ENCODE measurements at regions not wholly inside any gene's neighbourhood (a gene's known extent, or its start where the extent isn't known, plus 50 kb on each side); places are given as distances from the start of the nearest gene placed in this dataset.

DNA sequence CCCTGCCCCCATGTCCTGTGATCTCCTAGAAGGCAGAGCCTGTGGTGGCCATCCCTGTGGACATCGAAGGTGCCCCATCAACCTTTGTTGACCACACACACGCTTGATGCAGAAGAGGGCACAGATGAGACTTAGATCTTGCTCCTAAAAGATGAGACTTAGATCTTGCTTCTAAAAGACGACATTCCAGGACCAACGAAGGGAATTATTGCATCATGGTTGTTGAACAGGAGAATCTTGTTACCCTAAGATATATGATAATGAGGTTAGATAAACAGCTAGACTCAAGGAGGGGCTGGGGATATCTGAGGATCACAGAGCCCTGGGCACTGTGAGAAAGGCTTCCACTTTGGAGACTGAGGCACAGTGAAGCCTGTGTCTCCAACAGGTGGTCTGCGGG is 91.1 kb upstream of the WSCD2 start:
- H4K20me1 ChIP-seq (replicated peaks; ENCODE audit: control insufficient read depth, insufficient read depth, low read length), result no peaks in the 10 kb centered on the region
- no peak overlapping the region for H2AFZ ChIP-seq (ENCODE audit: low read depth, low read length)
- no peaks in the 10 kb centered on the region for H3K79me2 ChIP-seq (ENCODE audit: control insufficient read depth, insufficient read depth, low read length)
- WGBS (ENCODE audit: insufficient coverage, low coverage, missing lambda C conversion rate), result 2% methylated on average over 5 of the region's 5 CpGs
- no peaks in the 10 kb centered on the region for H3K9me1 ChIP-seq (ENCODE audit: control insufficient read depth, insufficient read depth, low read length)
- FAIRE-seq (no peak), ATAC-seq (no peak), DNase-seq (ENCODE audit: extremely low read depth in 1 of 4, low spot score in 3 of 4) (no peak)
- ChIA-PET CTCF (ENCODE audit: low intra/inter-chr PET ratio) (no interaction called here), POLR2A (no interaction called here)
- H3K27me3 ChIP-seq (ENCODE audit: control insufficient read depth in 2 of 2, insufficient read depth in 2 of 2, low read length in 2 of 2), result peaks cover 0 to 5% of the 10 kb centered on the region in 2 experiments; a peak in 1 of 5 replicates
- intact Hi-C loops (cut with micrococcal nuclease) (no loop called here), in situ Hi-C loops (cut with MboI) (no loop called here)
- no peak overlapping the region for H3K4me3 ChIP-seq
- no peaks in the 10 kb centered on the region for H3K36me3 ChIP-seq (ENCODE audit: control insufficient read depth, insufficient read depth, low read length)
- TF ChIP-seq MYNN (IDR thresholded peaks at IDR 0.05) (no peak), MYNN (CRISPR knock-in tag; IDR thresholded peaks at IDR 0.05) (no peak), ZBTB8A (IDR thresholded peaks at IDR 0.05; ENCODE audit: partially characterized antibody) (no peak), CEBPG (CRISPR knock-in tag; IDR thresholded peaks at IDR 0.05) (no peak), CEBPG (tag; conservative IDR thresholded peaks at IDR 0.05 in 1 of 2, IDR thresholded peaks at IDR 0.05 in 1 of 2) (peak in 1 of 2 experiments; percentile 50; a peak in 2 of 4 replicates), ZNF184 (CRISPR knock-in tag; IDR thresholded peaks at IDR 0.05) (no peak), ZNF263 (CRISPR knock-in tag; IDR thresholded peaks at IDR 0.05; ENCODE audit: borderline replicate concordance) (no peak)
- H3K27ac ChIP-seq (ENCODE audit: extremely low read depth, low read depth, low read length), result no peak overlapping the region
- H3K9ac ChIP-seq (ENCODE audit: insufficient read depth in 1 of 2, low read depth in 2 of 2, low read length in 2 of 2), result no peak overlapping the region
- no peaks in the 10 kb centered on the region for H3K9me3 ChIP-seq (replicated peaks; ENCODE audit: control insufficient read depth, insufficient read depth, low read depth, low read length)
- no TSS peak for BruUV-seq (replicated peaks)
- no peaks in the 10 kb centered on the region for H3K4me1 ChIP-seq (replicated peaks in 1 of 2; ENCODE audit: control insufficient read depth in 2 of 2, insufficient read depth in 2 of 2, low read length in 2 of 2)
- H3K4me2 ChIP-seq (ENCODE audit: insufficient read depth, low read length), result no peak overlapping the region

DNA sequence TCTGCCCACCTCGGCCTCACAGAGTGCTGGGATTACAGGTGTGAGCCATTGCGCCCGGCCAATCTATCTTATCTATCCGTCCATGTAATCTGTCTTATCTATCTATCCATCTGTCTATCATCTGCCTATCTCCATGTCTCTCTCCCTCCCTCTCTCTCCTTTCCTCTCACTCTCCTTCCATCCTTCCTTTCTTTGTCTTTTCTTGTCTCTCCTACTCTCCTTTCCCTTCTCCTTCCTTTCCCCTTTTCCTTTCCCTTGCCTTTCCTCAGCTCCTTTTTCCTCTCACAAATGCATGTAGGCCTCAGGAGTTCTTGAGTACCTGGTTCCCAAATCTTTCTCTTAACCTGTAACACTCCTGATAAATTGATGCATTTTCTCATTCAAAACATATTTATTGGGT is 89.3 kb upstream of the WSCD2 start:
- DNase-seq (ENCODE audit: extremely low read depth in 1 of 4, low spot score in 3 of 4) (no peak), FAIRE-seq (no peak), ATAC-seq (no peak)
- Histone ChIP-seq H3K27me3 (ENCODE audit: control insufficient read depth in 2 of 2, insufficient read depth in 2 of 2, low read length in 2 of 2) (peaks cover 0 to 8% of the 10 kb centered on the region in 2 experiments; a peak in 2 of 5 replicates), H3K4me3 (no peak overlapping the region), H2AFZ (ENCODE audit: low read depth, low read length) (no peak overlapping the region), H3K4me1 (replicated peaks in 1 of 2; ENCODE audit: control insufficient read depth in 2 of 2, insufficient read depth in 2 of 2, low read length in 2 of 2) (no peaks in the 10 kb centered on the region), H3K9me3 (replicated peaks; ENCODE audit: control insufficient read depth, insufficient read depth, low read depth, low read length) (no peaks in the 10 kb centered on the region), H3K4me2 (ENCODE audit: insufficient read depth, low read length) (no peak overlapping the region), H3K9me1 (ENCODE audit: control insufficient read depth, insufficient read depth, low read length) (no peaks in the 10 kb centered on the region), H3K36me3 (ENCODE audit: control insufficient read depth, insufficient read depth, low read length) (no peaks in the 10 kb centered on the region), H3K9ac (ENCODE audit: insufficient read depth in 1 of 2, low read depth in 2 of 2, low read length in 2 of 2) (no peak overlapping the region), H3K79me2 (ENCODE audit: control insufficient read depth, insufficient read depth, low read length) (no peaks in the 10 kb centered on the region), H3K27ac (ENCODE audit: extremely low read depth, low read depth, low read length) (no peak overlapping the region), H4K20me1 (replicated peaks; ENCODE audit: control insufficient read depth, insufficient read depth, low read length) (no peaks in the 10 kb centered on the region)
- no peak for TF ChIP-seq ARID1B (IDR thresholded peaks at IDR 0.05)
- peak; percentile 54; the same call in 1 of the 2 replicates for TF ChIP-seq ZNF512 (tag; IDR thresholded peaks at IDR 0.05)
- no peak for TF ChIP-seq NKRF (IDR thresholded peaks at IDR 0.05; ENCODE audit: borderline replicate concordance)
- in situ Hi-C loops (cut with MboI) (no loop called here), intact Hi-C loops (cut with micrococcal nuclease) (no loop called here)
- BruUV-seq (replicated peaks), result no TSS peak
- ChIA-PET CTCF (ENCODE audit: low intra/inter-chr PET ratio) (no interaction called here), POLR2A (no interaction called here)
- WGBS (ENCODE audit: insufficient coverage, low coverage, missing lambda C conversion rate), result 2% methylated on average over 4 of the region's 4 CpGs

Data from K562 (cell line).